ENCODE measurements at regions not wholly inside any gene's neighbourhood (a gene's known extent, or its start where the extent isn't known, plus 50 kb on each side); places are given as distances from the start of the nearest gene placed in this dataset.

DNA sequence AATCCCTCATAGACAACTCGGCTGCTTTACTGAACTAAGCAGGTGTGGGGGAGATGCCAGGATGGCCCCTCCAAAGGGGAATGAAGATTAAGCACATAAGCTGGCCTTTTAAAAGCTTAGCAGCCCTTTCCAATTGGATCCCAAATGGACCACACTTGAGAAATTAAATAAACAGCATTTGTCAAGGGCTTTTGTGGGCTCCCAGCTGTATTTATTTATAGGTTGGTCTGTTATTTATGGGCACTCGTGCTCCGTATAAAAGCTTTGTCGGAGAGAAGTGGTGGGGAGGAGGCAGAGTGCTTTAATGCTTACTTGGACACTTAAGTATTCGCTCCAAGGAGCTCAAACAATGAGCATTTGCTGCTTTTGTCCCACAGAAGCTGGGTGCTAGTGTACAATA is 580.2 kb downstream of the MED13L start:
- in situ Hi-C loops (cut with HindIII; ENCODE audit: low sequenced_read_pairs): no loop called here
- TF ChIP-seq, protein P1, sequence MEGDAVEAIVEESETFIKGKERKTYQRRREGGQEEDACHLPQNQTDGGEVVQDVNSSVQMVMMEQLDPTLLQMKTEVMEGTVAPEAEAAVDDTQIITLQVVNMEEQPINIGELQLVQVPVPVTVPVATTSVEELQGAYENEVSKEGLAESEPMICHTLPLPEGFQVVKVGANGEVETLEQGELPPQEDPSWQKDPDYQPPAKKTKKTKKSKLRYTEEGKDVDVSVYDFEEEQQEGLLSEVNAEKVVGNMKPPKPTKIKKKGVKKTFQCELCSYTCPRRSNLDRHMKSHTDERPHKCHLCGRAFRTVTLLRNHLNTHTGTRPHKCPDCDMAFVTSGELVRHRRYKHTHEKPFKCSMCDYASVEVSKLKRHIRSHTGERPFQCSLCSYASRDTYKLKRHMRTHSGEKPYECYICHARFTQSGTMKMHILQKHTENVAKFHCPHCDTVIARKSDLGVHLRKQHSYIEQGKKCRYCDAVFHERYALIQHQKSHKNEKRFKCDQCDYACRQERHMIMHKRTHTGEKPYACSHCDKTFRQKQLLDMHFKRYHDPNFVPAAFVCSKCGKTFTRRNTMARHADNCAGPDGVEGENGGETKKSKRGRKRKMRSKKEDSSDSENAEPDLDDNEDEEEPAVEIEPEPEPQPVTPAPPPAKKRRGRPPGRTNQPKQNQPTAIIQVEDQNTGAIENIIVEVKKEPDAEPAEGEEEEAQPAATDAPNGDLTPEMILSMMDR (IDR thresholded peaks at IDR 0.05; ENCODE audit: low read depth, low read length): no peak
- DNase-seq (ENCODE audit: low read depth, low spot score): no peak
- H3K4me3 ChIP-seq (ENCODE audit: low read depth, low read length): no peak overlapping the region

DNA sequence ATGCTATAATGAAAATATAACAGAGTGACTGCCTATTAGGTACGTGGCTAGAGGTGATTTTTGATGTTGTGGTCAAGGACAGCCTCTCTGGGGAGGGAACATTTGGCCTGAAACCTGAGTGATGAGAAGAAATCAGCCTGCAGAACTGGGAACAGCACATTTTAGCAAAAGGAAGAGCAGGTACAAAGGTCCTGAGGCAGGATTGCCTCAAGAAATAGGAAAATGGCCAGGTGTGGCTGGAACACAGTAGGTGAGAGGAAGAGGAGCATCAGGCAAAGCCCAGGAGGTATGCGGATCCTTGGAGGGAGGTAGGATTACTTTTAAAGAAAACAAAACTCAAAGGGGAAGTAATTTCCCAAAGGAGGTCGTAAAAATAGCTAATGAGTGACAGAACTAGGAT is 582.9 kb downstream of the MED13L start:
- in situ Hi-C loops (cut with HindIII; ENCODE audit: low sequenced_read_pairs): no loop called here
- TF ChIP-seq, protein P1 (IDR thresholded peaks at IDR 0.05; ENCODE audit: low read depth, low read length): no peak
- DNase-seq (ENCODE audit: low read depth, low spot score): no peak
- no peak overlapping the region for H3K4me3 ChIP-seq (ENCODE audit: low read depth, low read length)

DNA sequence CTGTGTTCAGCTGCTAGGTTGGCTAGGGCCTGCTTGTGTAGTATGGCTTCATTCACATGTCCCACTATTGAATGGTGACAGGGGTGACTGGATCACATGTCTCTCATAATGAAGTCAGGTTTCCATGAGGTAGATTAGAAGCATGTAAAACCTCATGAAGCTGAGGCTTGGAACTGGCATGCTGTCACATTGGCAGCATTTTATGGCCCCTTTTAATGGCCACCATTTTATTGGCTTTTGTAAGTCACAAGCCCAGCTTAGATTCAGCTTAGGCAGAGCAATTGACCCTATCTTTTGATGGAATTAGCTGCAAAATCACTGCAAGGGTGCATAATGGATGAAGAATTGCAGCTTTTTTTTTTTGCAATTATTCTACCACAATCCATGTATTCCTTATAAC is 583.5 kb downstream of the MED13L start:
- in situ Hi-C loops (cut with HindIII; ENCODE audit: low sequenced_read_pairs): no loop called here
- TF ChIP-seq, protein P1 (IDR thresholded peaks at IDR 0.05; ENCODE audit: low read depth, low read length): no peak
- H3K4me3 ChIP-seq (ENCODE audit: low read depth, low read length): no peak overlapping the region
- DNase-seq (ENCODE audit: low read depth, low spot score): no peak

DNA sequence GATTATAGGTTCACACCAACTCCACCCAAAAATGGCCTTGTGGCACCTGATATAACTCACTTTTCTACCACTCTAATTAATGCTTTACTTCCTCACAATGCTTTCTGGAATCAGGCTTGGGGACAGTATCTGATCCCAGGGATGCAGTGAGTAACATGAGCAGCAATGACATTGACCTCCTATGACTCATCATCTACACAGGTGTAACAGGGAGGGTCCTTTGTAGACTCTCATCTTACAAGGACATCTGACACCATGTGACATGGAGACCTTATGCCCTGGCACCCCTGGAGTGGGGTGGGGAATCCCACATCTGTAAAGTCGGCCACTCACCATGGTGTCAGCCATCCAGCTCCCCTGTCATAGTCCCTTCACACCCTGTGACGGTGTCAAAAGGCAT is 586.4 kb downstream of the MED13L start:
- TF ChIP-seq, protein P1 (IDR thresholded peaks at IDR 0.05; ENCODE audit: low read depth, low read length): no peak

DNA sequence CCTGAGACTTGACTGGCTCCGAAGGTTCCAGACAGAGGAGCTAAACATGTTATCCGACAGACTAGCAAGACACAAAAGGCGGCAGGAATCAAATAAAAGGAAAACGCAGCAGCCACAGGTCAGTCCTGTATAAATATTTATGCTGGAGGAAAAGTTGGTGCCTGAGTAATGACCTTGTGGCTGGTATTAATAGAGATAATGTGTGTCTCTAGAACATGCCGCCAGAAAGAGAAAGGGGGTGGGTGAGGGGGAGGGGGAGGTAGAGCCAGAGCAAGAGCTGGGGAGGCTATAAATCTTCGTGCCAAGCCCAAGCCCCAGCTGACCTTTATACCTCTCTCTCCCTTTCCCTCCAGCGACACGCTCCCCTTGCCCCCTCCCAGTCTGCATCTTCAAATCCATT is 590.4 kb downstream of the MED13L start:
- in situ Hi-C loops (cut with HindIII; ENCODE audit: low sequenced_read_pairs): no loop called here
- TF ChIP-seq, protein P1 (IDR thresholded peaks at IDR 0.05; ENCODE audit: low read depth, low read length): no peak
- no peak overlapping the region for H3K4me3 ChIP-seq (ENCODE audit: low read depth, low read length)
- DNase-seq (ENCODE audit: low read depth, low spot score): no peak

More for the DNA sequence above, 586.4 kb downstream of the MED13L start:
- no peak overlapping the region for H3K4me3 ChIP-seq (ENCODE audit: low read depth, low read length)
- in situ Hi-C loops (cut with HindIII; ENCODE audit: low sequenced_read_pairs): no loop called here
- DNase-seq (ENCODE audit: low read depth, low spot score): no peak

DNA sequence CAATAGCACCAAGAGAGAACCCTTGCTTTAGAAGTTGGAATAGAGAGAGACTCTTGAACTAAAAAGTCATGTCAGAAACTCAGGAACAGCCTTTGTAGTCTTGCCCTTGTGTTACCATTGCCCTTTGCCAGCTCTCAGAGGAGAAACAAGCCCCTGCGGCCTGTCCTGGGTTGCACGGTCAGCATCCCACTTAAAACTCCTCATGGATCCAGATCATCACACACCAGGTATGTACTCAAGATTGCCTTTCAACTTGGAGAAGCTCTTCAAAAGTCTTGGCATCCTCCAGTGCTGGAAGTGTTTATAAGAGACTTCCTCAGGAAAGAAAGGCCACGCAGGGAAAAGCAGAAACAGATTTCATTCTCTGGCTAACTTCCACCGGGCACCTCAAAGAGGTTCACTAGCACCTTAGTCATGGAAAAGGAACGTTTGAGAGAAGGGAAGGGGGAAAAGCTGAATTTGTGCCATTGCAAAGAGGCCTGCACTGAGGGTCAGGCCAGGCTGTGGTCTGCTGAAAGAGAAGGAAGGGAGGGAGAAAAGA is 594.2 kb downstream of the MED13L start:
- H3K4me3 ChIP-seq (ENCODE audit: low read depth, low read length): no peak overlapping the region
- in situ Hi-C loops (cut with HindIII; ENCODE audit: low sequenced_read_pairs): no loop called here
- no peak for DNase-seq (ENCODE audit: low read depth, low spot score)
- TF ChIP-seq, protein P1 (IDR thresholded peaks at IDR 0.05; ENCODE audit: low read depth, low read length): no peak

DNA sequence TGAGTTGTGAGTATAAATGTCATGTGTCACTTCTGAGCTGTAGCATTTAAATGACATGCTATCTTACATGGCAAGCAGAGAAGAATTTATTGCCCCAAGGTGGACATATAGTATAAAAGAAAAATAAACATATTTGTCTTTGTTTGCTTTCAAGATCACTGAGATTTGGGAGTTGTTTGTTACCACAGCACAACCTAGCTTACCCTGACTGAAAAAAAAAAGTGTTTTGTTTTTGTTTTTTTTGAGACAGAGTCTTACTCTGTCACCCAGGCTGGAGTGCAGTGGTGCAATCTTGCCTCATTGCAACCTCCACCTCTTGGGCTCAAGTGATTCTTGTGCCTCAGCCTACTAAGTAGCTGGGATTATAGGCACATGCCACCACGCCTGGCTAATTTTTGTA is 596.5 kb downstream of the MED13L start:
- DNase-seq (ENCODE audit: low read depth, low spot score): no peak
- TF ChIP-seq, protein P1 (IDR thresholded peaks at IDR 0.05; ENCODE audit: low read depth, low read length): no peak

More for the DNA sequence above, 596.5 kb downstream of the MED13L start:
- in situ Hi-C loops (cut with HindIII; ENCODE audit: low sequenced_read_pairs): no loop called here
- no peak overlapping the region for H3K4me3 ChIP-seq (ENCODE audit: low read depth, low read length)

Measured in astrocyte of the spinal cord (primary cell).